Panc1 (cell line): ENCODE measurements at regions not wholly inside any gene's neighbourhood (a gene's known extent, or its start where the extent isn't known, plus 50 kb on each side); places are given as distances from the start of the nearest gene placed in this dataset.

Experiments used
- ATAC-seq: fragments of 200-7000 bp; cut with Tn5 transposase; 2 replicates; pipeline ENCODE4 v1.9.1; 2020; ENCODE audit warnings: mild to moderate bottlenecking, moderate library complexity
- BruUV-seq: library from RNA; stranded (reverse); fragments of 400-500 nt; replicated peaks from 2 replicates; lab custom pipeline; 2021; lab: Mats Ljungman, UMichigan
- CTCF ChIA-PET: fragments of 300-600 bp; sonication (Branson Sonifier 250); formaldehyde crosslinking; loops from one replicate; lab custom pipeline; 2022; ENCODE audit warnings: antibody characterized with exemption; lab: Charles Lee
- POLR2A ChIA-PET: fragments of 300-600 bp; sonication (Branson Sonifier 250); formaldehyde crosslinking; loops from one replicate; lab custom pipeline; 2022; ENCODE audit warnings: antibody characterized with exemption; lab: Charles Lee
- DNase-seq: peaks from one replicate; pipeline ENCODE4 v3.0.0-alpha.2; 2010; ENCODE audit warnings: low read depth, low spot score
- H3K27ac ChIP-seq: 2 replicates; pipeline ENCODE4 v1.5.1; 2011; ENCODE audit warnings: mild to moderate bottlenecking, low read length, inconsistent platforms
- H3K27me3 ChIP-seq: fragments of 200-500 bp; sonication (Bioruptor generic); 2 replicates; pipeline ENCODE4 v1.6.0; 2014; ENCODE audit warnings: low read length, inconsistent platforms; ENCODE audit not compliant: control insufficient read depth, insufficient read depth
- H3K36me3 ChIP-seq: fragments of 200-500 bp; sonication (Bioruptor generic); 2 replicates; pipeline ENCODE4 v1.5.1; 2014; ENCODE audit warnings: inconsistent platforms, mild to moderate bottlenecking, low read length, moderate library complexity; ENCODE audit not compliant: control insufficient read depth, insufficient read depth
- H3K4me1 ChIP-seq: 2 replicates; pipeline ENCODE4 v1.5.1; 2011; ENCODE audit warnings: inconsistent platforms, mild to moderate bottlenecking, low read length, moderate library complexity; ENCODE audit not compliant: control insufficient read depth, insufficient read depth
- H3K4me3 ChIP-seq, 2 experiments: 2 replicates each; pipeline ENCODE4 v1.5.1; 2011 to 2012; ENCODE audit warnings: low read depth in 2 of 2, low read length in 2 of 2, mild to moderate bottlenecking in 2 of 2, inconsistent platforms in 1 of 2, moderate library complexity in 1 of 2
- H3K9me3 ChIP-seq: fragments of 200-500 bp; sonication (Bioruptor generic); 2 replicates; pipeline ENCODE4 v1.5.1; 2014; ENCODE audit warnings: low read depth, mild to moderate bottlenecking, inconsistent platforms, low read length, moderate library complexity; ENCODE audit not compliant: control insufficient read depth, insufficient read depth
- POLR2AphosphoS5 ChIP-seq: IDR thresholded peaks from 2 replicates; pipeline ENCODE4 v1.6.1; 2012; ENCODE audit warnings: mild to moderate bottlenecking, low read depth, low read length, moderate library complexity
- SIN3A ChIP-seq: IDR thresholded peaks from 2 replicates; pipeline ENCODE4 v1.6.1; 2012; ENCODE audit warnings: low read depth, mild to moderate bottlenecking, low read length, moderate library complexity, borderline replicate concordance; ENCODE audit not compliant: insufficient read depth
- TCF7L2 ChIP-seq: IDR thresholded peaks from 2 replicates; pipeline ENCODE4 v1.6.1; 2011; ENCODE audit warnings: mild to moderate bottlenecking, low read depth, low read length, inconsistent platforms
- in situ Hi-C: cut with HindIII; loops from 2 replicates; pipeline ENCODE4 v1.10.0; 2016; ENCODE audit warnings: low sequenced_read_pairs, low pct_unique_long_range_greater_than_20kb
- intact Hi-C: fragments of 100-400 bp; cut with micrococcal nuclease; formaldehyde crosslinking; loops from one replicate; pipeline ENCODE4 v1.10.0; 2022; ENCODE audit not compliant: unreplicated experiment
- TF ChIP-seq, protein P1 (sequence below), 2 experiments: IDR thresholded peaks; 2 replicates each; pipeline ENCODE4 v1.6.1; 2011 to 2012; ENCODE audit warnings: low read depth in 2 of 2, control low read depth in 1 of 2, low read length in 1 of 2, mild to moderate bottlenecking in 1 of 2, moderate library complexity in 1 of 2; ENCODE audit not compliant: insufficient read depth in 1 of 2
- TF ChIP-seq, protein P2 (sequence below): fragments of 450-650 bp; IDR thresholded peaks from 2 replicates; pipeline ENCODE4 v1.5.1; 2017; ENCODE audit warnings: mild to moderate bottlenecking

DNA sequence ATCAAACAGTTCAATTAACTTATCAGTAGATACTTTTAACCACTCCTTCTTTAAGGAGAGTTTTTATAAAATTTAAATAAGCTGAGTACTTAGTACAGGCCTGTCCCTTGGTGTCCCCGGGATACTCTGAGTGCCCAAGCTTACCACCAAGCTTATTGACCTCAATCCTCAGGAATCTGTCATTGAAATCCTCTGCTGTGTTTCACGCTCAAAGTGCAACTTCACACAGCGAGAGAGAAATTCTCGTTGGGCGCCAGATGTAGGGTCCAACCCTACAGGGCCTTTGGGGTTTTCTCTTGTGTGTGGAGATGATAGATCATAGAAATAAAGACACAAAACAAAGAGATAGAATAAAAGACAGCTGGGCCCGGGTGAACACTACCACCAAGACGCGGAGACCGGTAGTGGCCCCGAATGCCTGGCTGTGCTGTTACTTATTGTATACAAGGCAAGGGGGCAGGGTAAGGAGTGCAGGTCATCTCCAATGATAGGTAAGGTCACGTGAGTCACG, 65.3 kb upstream of the ARL4D start:
- ATAC-seq (no peak), DNase-seq (no peak)
- H3K9me3 ChIP-seq, result no peaks in the 10 kb centered on the region
- TF ChIP-seq POLR2AphosphoS5 (no peak), TCF7L2 (no peak), SIN3A (no peak)
- TF ChIP-seq, protein P1, sequence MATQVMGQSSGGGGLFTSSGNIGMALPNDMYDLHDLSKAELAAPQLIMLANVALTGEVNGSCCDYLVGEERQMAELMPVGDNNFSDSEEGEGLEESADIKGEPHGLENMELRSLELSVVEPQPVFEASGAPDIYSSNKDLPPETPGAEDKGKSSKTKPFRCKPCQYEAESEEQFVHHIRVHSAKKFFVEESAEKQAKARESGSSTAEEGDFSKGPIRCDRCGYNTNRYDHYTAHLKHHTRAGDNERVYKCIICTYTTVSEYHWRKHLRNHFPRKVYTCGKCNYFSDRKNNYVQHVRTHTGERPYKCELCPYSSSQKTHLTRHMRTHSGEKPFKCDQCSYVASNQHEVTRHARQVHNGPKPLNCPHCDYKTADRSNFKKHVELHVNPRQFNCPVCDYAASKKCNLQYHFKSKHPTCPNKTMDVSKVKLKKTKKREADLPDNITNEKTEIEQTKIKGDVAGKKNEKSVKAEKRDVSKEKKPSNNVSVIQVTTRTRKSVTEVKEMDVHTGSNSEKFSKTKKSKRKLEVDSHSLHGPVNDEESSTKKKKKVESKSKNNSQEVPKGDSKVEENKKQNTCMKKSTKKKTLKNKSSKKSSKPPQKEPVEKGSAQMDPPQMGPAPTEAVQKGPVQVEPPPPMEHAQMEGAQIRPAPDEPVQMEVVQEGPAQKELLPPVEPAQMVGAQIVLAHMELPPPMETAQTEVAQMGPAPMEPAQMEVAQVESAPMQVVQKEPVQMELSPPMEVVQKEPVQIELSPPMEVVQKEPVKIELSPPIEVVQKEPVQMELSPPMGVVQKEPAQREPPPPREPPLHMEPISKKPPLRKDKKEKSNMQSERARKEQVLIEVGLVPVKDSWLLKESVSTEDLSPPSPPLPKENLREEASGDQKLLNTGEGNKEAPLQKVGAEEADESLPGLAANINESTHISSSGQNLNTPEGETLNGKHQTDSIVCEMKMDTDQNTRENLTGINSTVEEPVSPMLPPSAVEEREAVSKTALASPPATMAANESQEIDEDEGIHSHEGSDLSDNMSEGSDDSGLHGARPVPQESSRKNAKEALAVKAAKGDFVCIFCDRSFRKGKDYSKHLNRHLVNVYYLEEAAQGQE (IDR thresholded peaks at IDR 0.05; ENCODE audit: insufficient read depth in 1 of 2, low read depth in 2 of 2, low read length in 1 of 2), result no peak
- TF ChIP-seq, protein P2, sequence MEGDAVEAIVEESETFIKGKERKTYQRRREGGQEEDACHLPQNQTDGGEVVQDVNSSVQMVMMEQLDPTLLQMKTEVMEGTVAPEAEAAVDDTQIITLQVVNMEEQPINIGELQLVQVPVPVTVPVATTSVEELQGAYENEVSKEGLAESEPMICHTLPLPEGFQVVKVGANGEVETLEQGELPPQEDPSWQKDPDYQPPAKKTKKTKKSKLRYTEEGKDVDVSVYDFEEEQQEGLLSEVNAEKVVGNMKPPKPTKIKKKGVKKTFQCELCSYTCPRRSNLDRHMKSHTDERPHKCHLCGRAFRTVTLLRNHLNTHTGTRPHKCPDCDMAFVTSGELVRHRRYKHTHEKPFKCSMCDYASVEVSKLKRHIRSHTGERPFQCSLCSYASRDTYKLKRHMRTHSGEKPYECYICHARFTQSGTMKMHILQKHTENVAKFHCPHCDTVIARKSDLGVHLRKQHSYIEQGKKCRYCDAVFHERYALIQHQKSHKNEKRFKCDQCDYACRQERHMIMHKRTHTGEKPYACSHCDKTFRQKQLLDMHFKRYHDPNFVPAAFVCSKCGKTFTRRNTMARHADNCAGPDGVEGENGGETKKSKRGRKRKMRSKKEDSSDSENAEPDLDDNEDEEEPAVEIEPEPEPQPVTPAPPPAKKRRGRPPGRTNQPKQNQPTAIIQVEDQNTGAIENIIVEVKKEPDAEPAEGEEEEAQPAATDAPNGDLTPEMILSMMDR, result no peak
- H3K27ac ChIP-seq, result no peak overlapping the region
- ChIA-PET POLR2A (no interaction called here), CTCF (no interaction called here)
- peaks cover 4% of the 10 kb centered on the region; the same call in 1 of the 2 replicates for H3K4me1 ChIP-seq
- no peak overlapping the region for H3K4me3 ChIP-seq
- BruUV-seq, result no TSS peak
- in situ Hi-C loops (no loop called here), intact Hi-C loops (no loop called here)
- no peaks in the 10 kb centered on the region for H3K36me3 ChIP-seq
- no peaks in the 10 kb centered on the region for H3K27me3 ChIP-seq

DNA sequence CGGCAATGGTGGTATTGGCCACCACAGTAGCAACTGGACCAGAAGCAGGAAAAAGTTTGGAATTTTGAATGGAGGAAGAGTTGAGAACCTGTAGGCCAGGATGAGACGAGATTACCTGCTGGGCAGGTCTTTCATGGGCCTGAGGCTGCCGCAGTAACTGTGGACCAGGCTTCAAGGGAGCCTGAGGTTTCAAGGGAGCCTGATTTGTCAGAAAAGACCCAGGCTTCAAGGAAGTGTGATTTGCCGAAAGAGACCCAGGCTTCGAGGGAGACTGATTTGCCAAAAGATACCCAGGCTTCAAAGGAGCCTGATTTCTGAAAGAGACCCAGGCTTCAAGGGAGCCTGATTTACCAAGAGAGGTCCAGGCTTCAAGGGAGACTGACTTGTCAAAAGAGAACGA, 66.6 kb upstream of the ARL4D start:
- Histone ChIP-seq H3K4me1 (peaks cover 4% of the 10 kb centered on the region; the same call in 1 of the 2 replicates), H3K27me3 (no peaks in the 10 kb centered on the region), H3K9me3 (no peaks in the 10 kb centered on the region), H3K36me3 (no peaks in the 10 kb centered on the region), H3K4me3 (no peak overlapping the region), H3K27ac (no peak overlapping the region)
- no TSS peak for BruUV-seq
- no peak for DNase-seq
- ChIA-PET POLR2A (no interaction called here), CTCF (no interaction called here)
- intact Hi-C loops, result no loop called here
- ATAC-seq, result no peak
- TF ChIP-seq, protein P2, result no peak
- no peak for TF ChIP-seq SIN3A
- TF ChIP-seq, protein P1 (IDR thresholded peaks at IDR 0.05; ENCODE audit: insufficient read depth in 1 of 2, low read depth in 2 of 2, low read length in 1 of 2), result no peak
- TF ChIP-seq POLR2AphosphoS5, result no peak
- no peak for TF ChIP-seq TCF7L2
- in situ Hi-C loops, result no loop called here
